ENCODE measurements at regions not wholly inside any gene's neighbourhood (a gene's known extent, or its start where the extent isn't known, plus 50 kb on each side); places are given as distances from the start of the nearest gene placed in this dataset.

DNA sequence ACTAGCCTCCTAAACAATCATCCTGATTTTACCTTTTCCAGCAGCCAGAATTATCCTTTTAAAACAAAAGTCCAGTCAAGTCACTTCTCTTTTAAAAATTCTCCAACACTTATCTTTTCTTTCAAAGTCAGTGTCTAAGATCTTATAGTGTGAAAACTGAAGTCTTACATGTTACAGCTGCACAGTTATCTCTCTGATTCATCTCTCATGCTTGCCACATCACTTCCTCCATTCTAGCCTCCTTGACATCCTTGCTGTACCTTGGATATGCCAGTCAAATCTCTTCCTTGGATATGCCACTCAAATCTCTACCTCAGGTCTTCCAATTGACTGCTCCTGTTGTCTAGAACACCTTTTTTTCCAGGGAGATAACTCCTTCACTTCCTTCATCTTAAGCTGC lies 361.7 kb upstream of the FTMT start:
- DNase-seq (ENCODE audit: low read depth): no peak
- TF ChIP-seq, protein P1, sequence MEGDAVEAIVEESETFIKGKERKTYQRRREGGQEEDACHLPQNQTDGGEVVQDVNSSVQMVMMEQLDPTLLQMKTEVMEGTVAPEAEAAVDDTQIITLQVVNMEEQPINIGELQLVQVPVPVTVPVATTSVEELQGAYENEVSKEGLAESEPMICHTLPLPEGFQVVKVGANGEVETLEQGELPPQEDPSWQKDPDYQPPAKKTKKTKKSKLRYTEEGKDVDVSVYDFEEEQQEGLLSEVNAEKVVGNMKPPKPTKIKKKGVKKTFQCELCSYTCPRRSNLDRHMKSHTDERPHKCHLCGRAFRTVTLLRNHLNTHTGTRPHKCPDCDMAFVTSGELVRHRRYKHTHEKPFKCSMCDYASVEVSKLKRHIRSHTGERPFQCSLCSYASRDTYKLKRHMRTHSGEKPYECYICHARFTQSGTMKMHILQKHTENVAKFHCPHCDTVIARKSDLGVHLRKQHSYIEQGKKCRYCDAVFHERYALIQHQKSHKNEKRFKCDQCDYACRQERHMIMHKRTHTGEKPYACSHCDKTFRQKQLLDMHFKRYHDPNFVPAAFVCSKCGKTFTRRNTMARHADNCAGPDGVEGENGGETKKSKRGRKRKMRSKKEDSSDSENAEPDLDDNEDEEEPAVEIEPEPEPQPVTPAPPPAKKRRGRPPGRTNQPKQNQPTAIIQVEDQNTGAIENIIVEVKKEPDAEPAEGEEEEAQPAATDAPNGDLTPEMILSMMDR (conservative IDR thresholded peaks at IDR 0.05; ENCODE audit: low read length): no peak
- no peak overlapping the region for H3K4me3 ChIP-seq (ENCODE audit: low read length)

DNA sequence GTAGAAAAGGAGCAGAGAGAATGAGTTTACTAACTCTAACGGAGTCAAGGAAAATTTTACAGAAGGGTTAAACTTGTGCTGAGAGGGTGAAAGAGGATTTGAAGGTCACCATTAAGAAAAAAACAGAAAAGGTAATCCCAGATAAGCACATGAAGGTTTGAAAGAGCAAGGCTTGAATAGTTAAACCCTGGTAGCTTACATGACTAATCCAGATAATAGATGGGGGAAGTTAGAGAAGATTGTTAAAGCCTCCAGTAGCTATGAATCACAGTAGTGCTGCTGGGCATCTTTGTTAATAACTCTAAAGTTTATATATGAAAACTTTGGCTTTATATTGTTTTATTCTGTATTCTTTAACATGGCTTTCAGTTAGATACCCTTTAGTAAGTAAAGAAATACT lies 354.5 kb upstream of the FTMT start:
- TF ChIP-seq, protein P1 (conservative IDR thresholded peaks at IDR 0.05; ENCODE audit: low read length): no peak
- DNase-seq (ENCODE audit: low read depth): no peak
- no peak overlapping the region for H3K4me3 ChIP-seq (ENCODE audit: low read length)

DNA sequence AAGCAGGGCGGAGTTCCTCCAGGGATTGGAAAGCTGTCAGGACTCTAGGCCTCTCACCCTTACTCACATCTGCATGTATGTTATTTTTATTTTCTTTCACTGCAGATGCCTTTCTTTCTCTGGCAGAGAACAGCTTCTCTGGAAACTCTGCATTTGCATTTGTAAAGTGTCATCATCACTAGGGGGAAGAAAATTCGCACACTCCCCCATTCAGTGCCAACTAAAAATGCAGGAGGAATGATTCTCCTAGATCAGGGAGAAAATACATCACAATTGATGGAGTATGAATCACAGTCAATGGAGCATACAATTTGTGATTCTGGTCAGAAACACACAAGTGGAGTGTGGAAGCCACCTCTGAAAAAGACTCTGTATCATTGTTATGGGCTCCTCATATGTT lies 351.4 kb upstream of the FTMT start:
- TF ChIP-seq, protein P1 (conservative IDR thresholded peaks at IDR 0.05; ENCODE audit: low read length): no peak
- no peak overlapping the region for H3K4me3 ChIP-seq (ENCODE audit: low read length)
- DNase-seq (ENCODE audit: low read depth): no peak

DNA sequence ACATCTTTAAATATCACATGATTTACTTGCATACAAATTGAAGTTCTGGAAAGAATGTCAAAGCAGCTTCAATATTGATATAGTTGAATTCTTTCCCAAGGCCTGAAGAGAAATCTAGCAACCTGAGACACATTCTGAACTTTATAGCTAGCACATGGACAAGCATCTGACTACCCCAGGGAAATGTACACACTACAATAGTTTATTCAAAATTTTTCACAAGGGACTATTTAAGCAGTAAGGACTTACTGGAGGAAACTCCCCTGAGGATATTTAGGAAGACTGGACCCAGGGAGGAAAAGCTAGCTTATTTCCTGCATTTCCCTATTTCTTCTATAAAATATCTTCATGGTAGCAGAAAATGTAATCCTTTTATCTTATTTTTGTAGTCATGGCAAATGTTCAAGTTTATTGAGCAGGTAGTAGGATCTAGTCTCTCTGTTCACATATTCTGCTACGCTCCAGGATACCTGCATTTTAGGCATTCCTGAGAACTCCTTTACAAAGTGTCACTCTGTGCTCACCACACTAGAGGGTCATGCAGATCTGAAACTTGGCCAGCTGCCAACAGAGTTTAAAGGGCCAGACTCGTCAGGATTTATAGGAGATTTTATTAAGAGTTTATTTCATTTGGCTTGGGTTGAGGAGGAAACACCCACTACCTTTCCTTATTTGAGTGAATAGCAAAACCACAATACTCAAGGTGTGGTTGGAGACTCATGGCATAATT lies 348.4 kb upstream of the FTMT start:
- H3K4me3 ChIP-seq (ENCODE audit: low read length): no peak overlapping the region
- TF ChIP-seq, protein P1 (conservative IDR thresholded peaks at IDR 0.05; ENCODE audit: low read length): no peak
- no peak for DNase-seq (ENCODE audit: low read depth)

DNA sequence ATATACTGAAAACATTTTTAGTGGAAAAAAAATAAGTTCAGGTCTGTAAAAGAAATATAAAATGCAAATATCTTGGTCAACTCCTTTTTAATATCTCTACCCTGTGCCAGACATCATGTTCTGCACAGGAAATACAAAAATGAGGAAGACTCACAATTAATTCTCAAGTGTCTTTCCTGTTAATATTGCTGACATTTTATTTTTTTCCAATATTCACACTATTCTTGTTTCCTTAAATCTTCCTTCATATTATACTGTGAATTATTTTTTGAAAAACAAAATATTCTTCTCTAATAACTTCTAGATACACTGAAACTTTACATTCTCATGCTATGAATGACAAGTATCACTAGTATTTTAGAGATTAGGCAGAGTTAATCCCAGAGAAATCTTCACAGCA lies 334.7 kb upstream of the FTMT start:
- H3K4me3 ChIP-seq (ENCODE audit: low read length): no peak overlapping the region
- DNase-seq (ENCODE audit: low read depth): no peak
- TF ChIP-seq, protein P1 (conservative IDR thresholded peaks at IDR 0.05; ENCODE audit: low read length): no peak

DNA sequence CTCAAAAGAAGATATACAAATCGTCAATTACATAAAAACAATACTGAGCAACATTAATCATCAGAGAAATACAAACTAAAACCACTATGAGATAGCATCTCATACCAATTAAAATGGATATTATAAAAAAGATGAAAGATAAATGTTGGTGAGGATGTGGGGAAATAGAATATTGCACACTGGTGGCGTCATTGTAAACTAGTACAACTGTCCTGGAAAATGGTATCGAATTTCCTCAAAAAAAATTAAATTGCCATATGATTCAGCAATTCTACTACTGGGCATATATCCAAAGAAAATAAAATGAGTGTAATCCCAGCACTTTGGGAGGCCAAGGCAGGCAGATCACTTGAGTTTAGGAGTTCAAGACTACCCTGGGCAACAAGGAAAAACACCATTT lies 326.0 kb upstream of the FTMT start:
- DNase-seq (ENCODE audit: low read depth): no peak
- no peak overlapping the region for H3K4me3 ChIP-seq (ENCODE audit: low read length)
- TF ChIP-seq, protein P1 (conservative IDR thresholded peaks at IDR 0.05; ENCODE audit: low read length): no peak

DNA sequence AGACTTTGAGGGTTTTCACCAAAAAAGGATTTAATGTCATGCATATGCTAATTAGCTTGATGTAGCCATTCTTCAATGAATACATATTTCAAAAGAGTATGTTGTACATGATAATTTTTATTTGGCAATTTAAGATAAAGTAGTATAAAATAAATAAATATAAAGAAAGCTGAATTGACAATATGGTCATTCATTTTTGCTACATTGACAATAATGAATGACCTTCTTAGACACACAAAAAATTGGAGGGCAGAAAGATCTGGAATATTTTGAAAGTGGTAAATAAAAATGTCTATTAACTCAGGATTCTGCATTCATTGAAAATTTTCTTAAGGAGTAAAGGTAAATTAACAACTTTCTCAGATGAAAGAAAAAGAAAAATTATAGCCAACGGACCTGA lies 324.8 kb upstream of the FTMT start:
- H3K4me3 ChIP-seq (ENCODE audit: low read length): no peak overlapping the region
- no peak for DNase-seq (ENCODE audit: low read depth)
- TF ChIP-seq, protein P1 (conservative IDR thresholded peaks at IDR 0.05; ENCODE audit: low read length): no peak
